DMS153 treated with DMSO at 0.1 percent for 48 hours (cell line): ENCODE measurements at regions not wholly inside any gene's neighbourhood (a gene's known extent, or its start where the extent isn't known, plus 50 kb on each side); places are given as distances from the start of the nearest gene placed in this dataset.

ENCODE experiments used
- DNase-seq: peaks from one replicate; lab custom pipeline; 2025; ENCODE audit not compliant: unreplicated experiment; lab: John Stamatoyannopoulos, UW

- no peak for DNase-seq
These were observed 833.0 kb downstream of the SLC4A3 start for GRCh38 chr2:220460257-220460985.

DNA sequence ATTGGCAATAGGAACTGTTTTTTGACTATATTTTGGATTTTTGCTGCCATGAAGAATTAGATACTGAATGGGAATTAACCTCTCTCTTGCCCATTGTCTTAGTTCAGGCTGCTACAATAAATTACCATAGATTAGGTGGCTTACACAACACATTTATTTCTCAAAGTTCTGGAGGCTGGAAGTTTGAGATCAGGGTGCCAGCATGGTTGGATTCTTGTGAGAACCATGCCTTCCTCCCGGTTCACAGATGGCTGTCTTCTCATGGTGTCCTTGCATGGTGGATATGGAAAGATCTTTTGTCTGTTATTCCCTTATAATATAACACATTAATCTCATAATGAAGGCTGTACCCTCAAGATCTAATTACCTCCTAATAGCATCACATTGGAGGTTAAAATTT, 836.4 kb downstream of the SLC4A3 start:
- no peak for DNase-seq

DNA sequence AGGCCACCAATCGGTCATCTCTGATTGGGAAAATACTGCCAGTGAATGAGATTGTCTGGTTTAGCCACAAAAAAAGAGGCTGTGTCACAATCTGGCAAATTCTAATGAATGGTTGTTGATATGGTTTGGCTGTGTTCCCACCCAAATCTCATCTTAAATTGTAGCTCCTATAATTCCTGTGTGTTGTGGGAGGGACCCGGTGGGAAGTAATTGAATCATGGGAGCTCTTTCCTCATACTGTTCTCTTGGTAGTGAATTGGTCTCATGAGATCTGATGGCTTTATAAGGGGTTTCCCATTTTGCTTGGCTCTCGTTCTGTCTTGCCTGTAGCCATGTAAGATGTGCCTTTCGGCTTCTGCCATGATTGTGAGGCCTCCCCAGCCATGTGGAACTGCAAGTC, 838.3 kb downstream of the SLC4A3 start:
- DNase-seq: no peak

- DNase-seq: no peak
These were observed 838.8 kb downstream of the SLC4A3 start for GRCh38 chr2:220466251-220466691.

- no peak for DNase-seq
These were observed 841.8 kb downstream of the SLC4A3 start for GRCh38 chr2:220469201-220469600.

DNA sequence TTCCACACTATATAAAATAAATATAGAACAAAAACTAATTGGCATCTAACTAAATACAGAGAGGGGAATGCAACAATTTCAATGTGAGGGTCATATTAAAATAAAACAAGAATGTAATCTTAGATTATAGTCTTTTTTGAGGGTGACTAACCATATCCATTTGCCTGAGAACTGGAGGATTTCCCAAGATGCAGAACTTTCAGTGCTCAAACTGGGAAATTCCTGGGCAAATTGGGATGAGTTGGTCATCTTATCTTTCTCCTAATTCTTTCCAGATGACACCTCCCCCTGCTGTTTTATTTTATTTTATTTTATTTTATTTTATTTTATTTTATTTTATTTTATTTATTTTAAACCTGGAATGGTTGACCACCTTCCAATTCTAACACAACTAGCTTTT, 846.2 kb downstream of the SLC4A3 start:
- DNase-seq: no peak

- DNase-seq: no peak
These were observed 849.4 kb downstream of the SLC4A3 start for GRCh38 chr2:220476877-220477276.

GRCh38 chr2:220478305-220479058, 851.1 kb downstream of the SLC4A3 start:
- no peak for DNase-seq

- no peak for DNase-seq
These were observed 855.3 kb downstream of the SLC4A3 start for GRCh38 chr2:220482716-220483115.

- no peak for DNase-seq
These were observed 861.7 kb downstream of the SLC4A3 start for GRCh38 chr2:220489121-220489520.

DNA sequence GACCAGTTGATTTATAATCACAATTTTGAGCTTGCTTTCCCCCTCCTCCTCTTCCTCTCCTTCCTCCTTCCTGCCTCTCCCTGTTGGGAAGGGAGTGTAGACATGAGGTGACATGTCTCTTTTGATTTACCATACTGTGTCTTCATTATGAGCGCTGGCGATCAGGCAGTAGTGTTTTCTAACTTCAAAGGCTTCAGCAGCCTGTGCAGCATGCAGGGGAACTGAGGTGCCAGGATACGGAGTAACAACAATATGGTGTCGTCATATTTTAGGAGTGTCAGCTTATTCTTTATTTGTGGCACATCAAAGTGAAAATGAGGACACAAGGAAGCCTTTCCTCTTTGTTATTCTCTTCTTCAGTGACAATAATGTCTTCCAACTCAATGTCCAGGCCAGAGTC, 864.2 kb downstream of the SLC4A3 start:
- DNase-seq: no peak

GRCh38 chr2:220493871-220494525, 866.6 kb downstream of the SLC4A3 start:
- no peak for DNase-seq

DNA sequence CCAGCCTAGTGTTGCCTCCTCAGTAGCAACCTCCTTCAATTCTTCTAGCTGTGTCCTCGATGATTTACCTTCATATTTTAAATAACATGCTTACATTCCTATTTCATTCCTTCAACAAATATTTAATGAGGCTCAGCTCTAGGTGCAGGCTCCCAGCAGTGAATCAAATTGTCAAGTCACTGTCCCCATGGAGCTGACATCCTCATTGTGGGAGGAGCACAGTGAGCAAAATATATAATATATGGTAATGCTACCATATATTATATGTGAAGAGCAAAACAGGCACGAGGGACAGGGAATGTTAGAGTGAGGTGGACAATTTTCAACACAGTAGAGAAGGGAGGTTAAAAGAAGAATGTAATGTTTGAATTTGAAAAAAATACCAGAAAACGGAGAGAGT, 869.1 kb downstream of the SLC4A3 start:
- DNase-seq: no peak

DNA sequence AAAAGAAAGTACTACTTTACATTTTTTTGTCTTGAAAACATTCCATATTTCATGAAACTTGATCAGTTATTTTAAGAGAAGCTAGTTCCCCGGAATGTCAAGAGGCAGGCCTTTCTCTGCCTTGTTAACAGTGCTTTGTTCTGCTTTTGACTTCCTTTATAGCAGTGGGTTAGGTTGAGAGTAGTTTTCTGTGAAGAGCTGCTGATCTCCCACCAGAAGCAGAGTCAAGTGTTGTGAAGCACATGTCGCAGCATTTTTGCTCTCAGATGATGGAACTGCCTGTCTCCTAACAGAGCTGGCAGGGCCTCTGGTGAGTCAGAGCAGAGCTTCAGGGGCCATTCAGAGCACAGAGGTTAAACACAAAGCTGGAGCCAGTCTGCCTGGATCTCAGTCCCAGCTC, 871.8 kb downstream of the SLC4A3 start:
- peak; percentile 33 for DNase-seq

DNA sequence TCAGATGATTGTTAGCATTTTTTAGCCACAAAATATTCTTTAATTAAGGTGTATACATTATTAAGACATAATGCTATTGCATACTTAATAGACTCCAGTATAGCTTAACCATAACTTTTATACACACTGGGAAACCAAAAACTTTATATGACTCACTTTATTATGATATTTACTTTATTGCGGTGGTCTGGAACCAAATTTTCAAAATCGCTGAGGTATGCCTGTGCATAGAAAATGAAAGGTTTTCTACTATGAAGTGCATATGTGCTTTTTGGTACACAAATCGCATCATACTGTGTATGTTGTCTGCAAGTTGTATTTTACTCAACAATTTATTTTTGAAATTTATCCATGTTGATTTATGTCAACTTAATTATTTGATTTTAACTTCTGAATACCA, 875.1 kb downstream of the SLC4A3 start:
- no peak for DNase-seq

- DNase-seq: no peak
These were observed 876.0 kb downstream of the SLC4A3 start for GRCh38 chr2:220503431-220503830.

GRCh38 chr2:220504938-220505503, 877.6 kb downstream of the SLC4A3 start:
- peak; percentile 94 for DNase-seq

DNA sequence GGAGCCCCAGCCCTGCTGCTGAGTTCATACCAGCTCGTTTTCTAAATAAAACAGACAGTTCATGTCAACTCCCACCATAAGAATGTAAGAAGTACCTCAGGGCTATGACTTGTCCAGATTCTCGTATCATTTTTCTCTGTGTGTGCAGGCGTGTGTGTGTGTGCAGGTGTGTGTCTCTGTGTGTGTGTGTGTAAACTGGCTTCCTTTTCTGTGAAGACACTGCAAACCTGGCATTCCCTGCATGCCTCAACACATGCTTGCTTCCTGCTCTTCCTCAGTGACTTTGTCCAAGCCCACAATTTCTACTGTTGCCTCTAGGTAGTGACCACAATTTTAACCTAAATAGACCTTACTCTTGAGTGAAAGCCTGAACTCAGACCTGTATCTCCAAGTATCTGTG, 879.0 kb downstream of the SLC4A3 start:
- DNase-seq: no peak

- no peak for DNase-seq
These were observed 881.8 kb downstream of the SLC4A3 start for GRCh38 chr2:220509096-220509757.

DNA sequence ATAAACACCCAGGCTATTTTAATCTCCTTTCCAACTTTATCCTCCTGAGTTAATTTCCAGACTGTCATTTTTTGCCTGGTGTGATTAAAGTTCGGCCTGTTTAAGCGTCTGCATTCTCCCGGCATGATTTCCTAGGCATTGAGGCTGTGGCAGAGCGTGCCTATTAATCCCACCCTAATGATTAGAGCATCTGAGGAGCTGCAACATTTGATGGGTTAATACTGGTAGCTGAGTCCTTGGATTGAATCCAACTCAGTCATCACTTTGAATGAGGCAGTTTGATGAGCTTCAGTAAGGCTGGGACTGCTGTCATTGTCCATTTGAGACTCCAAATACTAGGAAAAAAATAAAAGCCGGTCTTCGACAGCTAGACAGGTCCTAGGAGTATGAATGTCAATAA, 882.5 kb downstream of the SLC4A3 start:
- DNase-seq: peak; percentile 24

DNA sequence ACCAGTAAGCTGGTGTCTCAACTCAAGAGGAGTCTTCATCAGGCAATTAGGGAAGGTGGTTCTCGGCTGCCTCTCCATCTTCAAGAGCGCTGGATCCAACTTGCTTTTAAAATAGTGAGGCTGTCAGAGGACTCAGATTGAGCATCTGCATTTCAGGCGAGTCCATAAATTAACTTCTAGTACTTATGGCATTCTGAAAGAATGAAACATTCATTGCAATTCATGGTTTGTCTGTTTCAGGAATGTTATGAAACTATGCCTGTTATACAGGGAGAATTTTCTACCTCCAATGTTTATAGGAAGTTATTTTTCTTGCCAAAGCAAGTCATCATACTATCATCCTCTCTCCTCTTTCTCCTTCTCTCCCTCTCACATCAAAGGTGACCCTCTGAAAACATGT, 883.2 kb downstream of the SLC4A3 start:
- no peak for DNase-seq
